ENCODE measurements at regions not wholly inside any gene's neighbourhood (a gene's known extent, or its start where the extent isn't known, plus 50 kb on each side); places are given as distances from the start of the nearest gene placed in this dataset.
"Not testable (repeated sequence)": the region's sequence is repeated elsewhere in the genome, so short reads cannot be mapped to it uniquely, and the experiment has no call there.

- no peak for TF ChIP-seq CTCF (IDR thresholded peaks at IDR 0.05; ENCODE audit: extremely low read depth, missing control alignments)
- DNase-seq (ENCODE audit: low spot score) = no peak
Observed at GRCh38 chr12:93006471-93007208, 77.5 kb upstream of the EEA1 start.

DNA sequence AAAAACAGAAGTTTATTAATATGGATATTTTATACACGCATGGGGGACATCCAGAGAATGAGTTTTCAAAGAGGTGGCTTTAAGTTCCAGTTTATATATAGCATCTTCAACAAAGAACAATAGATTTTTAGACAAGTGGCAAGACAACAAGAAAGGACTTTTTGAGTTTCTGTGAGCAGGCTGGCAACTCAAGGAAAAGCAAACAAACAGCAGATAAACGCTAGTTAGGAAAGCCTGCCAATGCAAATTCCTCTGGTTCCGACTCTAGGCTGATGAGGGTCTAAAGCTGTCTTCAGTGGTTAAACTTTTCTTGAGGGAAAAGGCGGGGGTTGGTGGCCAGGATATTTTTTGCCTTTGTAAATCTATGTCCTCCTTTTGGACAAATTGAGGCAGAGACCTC, 78.4 kb upstream of the EEA1 start:
- DNase-seq (ENCODE audit: low spot score) = no peak
- TF ChIP-seq CTCF (IDR thresholded peaks at IDR 0.05; ENCODE audit: extremely low read depth, missing control alignments) = no peak

- no peak for TF ChIP-seq CTCF (IDR thresholded peaks at IDR 0.05; ENCODE audit: extremely low read depth, missing control alignments)
Observed at GRCh38 chr12:93008044-93008778, 79.1 kb upstream of the EEA1 start.

GRCh38 chr12:93008880-93009279, 79.8 kb upstream of the EEA1 start:
- DNase-seq (ENCODE audit: low spot score) = not testable (repeated sequence)

More at GRCh38 chr12:93008044-93008778, 79.1 kb upstream of the EEA1 start:
- peak; percentile 42 for DNase-seq (ENCODE audit: low spot score)

DNA sequence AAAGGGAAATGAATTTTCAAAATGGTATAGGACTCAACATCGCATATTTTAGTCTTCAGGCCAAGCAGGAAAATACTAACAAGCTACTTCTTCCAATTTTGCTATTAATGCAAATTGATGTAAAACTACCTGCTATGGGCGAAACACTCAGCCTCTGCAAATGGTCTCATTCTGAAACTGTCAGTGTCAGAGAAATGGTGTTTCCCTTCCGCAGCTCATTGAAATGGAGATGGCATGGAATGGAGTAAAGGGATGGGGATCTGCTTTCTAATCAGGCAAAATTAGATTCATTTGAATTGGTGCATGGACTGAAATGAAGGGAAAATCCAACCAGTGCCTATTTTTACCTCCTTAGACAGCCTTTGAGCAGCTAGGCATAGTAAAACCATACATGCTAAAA, 80.4 kb upstream of the EEA1 start:
- no peak for TF ChIP-seq CTCF (IDR thresholded peaks at IDR 0.05; ENCODE audit: extremely low read depth, missing control alignments)
- no peak for DNase-seq (ENCODE audit: low spot score)

GRCh38 chr12:93010461-93010860, 81.4 kb upstream of the EEA1 start:
- TF ChIP-seq CTCF (IDR thresholded peaks at IDR 0.05; ENCODE audit: extremely low read depth, missing control alignments) = no peak
- no peak for DNase-seq (ENCODE audit: low spot score)

DNA sequence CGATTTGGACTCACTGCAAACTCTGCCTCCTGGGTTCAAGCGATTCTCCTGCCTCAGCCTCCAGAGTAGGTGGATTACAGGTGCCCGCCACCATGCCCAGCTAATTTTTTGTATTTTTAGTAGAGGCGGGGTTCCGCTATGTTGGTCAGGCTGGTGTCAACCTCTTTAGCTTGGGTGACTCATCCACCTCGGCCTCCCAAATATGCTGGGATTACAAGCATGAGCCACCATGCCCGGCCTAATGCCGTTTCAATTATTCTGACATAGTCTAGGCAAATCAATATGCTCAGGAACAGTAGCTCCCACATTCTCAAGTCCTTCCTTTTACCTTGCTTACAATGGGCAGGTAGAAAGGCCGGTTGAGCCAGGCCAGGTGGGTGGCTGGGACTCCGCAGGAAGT, 82.0 kb upstream of the EEA1 start:
- TF ChIP-seq CTCF (IDR thresholded peaks at IDR 0.05; ENCODE audit: extremely low read depth, missing control alignments) = no peak
- no peak for DNase-seq (ENCODE audit: low spot score)

Data from GM20000 (cell line).